GM18909 (cell line): ENCODE measurements at regions not wholly inside any gene's neighbourhood (a gene's known extent, or its start where the extent isn't known, plus 50 kb on each side); places are given as distances from the start of the nearest gene placed in this dataset.

ENCODE experiments used
- ATAC-seq: cut with Tn5 transposase; IDR thresholded peaks from one replicate; pipeline ENCODE4 v1.9.1; 2021; ENCODE audit warnings: mild to moderate bottlenecking; ENCODE audit not compliant: unreplicated experiment, poor library complexity

DNA sequence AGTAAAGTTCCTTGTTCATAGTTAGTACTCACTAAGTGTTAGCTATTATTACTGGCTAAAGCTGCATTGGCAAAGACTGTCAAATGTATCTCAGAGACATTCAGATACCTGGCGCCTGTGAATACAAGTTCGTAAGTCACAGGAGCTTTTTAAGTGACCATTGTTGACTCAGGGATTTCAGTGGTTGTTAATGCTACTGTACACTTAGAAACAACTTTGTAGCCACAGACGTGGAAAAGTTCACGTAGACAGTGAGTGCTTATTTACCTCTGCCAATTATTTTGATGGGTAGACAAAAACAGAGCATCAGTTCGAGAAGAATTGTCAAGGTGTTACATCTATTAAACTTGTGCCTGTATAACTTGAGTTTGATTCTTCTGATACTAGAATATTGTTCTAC is 59.1 kb upstream of the RRP15 start:
- no peak for ATAC-seq
